GM21619 (cell line): ENCODE measurements at regions not wholly inside any gene's neighbourhood (a gene's known extent, or its start where the extent isn't known, plus 50 kb on each side); places are given as distances from the start of the nearest gene placed in this dataset.

ENCODE experiments used
- ATAC-seq: cut with Tn5 transposase; IDR thresholded peaks from one replicate; pipeline ENCODE4 v1.9.1; 2021; ENCODE audit not compliant: unreplicated experiment

GRCh38 chr5:30103452-30104202 lies 1089.9 kb upstream of the CDH6 start:
- no peak for ATAC-seq

DNA sequence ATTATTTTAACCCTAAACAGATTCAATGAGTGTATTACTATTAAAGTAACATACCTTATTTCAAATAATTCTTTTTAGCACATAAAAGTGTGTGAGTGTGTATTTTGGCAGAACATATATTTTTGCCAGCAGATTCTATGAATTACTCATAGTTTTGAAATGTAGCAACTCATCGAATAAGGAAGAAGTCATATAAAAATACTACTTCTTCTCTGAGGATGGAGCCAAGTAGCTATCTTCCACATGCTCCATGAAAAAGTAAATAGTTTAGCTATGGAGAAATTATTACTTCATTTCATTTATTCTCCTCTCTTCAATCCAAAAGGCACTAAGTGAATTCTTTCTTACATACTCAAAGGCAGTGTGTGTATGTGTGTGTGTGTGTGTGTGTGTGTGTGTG lies 1090.4 kb upstream of the CDH6 start:
- ATAC-seq: no peak

GRCh38 chr5:30102185-30102584 lies 1091.3 kb upstream of the CDH6 start:
- ATAC-seq: no peak

DNA sequence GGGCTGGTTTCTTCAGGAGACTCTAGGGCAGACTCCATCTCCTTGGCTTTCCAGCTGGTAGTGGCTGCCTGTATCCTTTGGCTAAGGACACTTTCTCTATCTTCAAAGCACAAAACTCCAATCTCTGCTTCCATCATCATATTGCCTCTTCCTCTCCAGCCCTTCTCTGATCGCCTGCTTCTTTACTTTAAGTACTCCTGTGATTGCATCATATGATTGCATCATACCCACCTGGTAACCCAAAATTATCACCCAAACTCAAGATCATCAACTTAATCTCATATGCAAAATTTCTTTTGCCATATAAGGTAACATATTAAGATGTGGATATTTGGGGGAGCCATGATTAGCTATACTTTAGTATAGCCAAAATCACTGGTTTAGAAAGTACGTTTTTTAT lies 1092.6 kb upstream of the CDH6 start:
- no peak for ATAC-seq

DNA sequence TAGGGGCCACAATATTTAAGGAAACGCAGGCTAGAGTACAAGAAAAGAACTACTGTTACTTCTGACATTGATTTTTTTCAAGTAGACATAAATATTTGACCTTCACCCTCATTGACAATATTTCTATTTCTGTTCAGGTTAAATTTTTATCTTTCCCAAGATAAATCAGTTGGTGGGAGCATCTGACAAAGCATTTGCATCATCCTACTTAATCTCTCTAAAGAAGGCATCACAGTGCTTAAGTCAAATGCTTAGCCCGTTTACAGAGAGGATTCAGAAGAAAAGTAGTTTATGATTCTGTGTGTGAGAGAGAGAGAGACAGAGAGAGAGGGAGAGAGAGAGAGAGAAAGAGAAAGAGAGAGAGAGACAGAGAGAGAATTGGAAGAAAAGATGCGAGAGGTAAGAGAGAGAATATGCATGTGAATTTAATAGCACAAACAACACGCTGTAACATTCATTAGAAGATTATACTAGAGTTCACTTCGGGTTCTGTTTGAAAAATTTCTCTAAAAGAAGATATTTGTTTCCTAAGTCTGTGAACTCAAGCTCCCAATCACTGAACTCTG lies 1093.3 kb upstream of the CDH6 start:
- ATAC-seq: no peak

- no peak for ATAC-seq
Measured at GRCh38 chr5:30099634-30100033, 1093.9 kb upstream of the CDH6 start.

GRCh38 chr5:30098940-30099339 lies 1094.5 kb upstream of the CDH6 start:
- no peak for ATAC-seq

DNA sequence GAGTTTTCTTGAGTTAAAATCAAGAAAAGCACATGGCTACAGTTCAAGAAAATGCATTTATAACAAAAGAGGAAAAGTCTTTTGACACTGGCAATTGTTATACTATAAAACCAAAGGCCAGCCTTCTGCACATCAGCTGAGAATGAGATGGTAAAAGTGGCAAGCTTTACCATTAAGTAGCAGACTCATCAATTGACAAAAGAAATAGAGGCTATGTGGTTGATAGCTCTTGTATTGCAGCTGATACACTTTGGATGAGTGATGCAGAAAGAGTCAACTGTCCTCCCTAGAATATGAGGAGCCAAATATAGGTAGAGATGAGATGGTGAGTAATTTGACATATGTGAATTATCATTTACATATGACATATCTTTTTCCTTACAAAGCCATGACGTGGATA lies 1100.9 kb upstream of the CDH6 start:
- ATAC-seq: no peak

GRCh38 chr5:30069441-30070263 lies 1123.8 kb upstream of the CDH6 start:
- ATAC-seq: no peak

DNA sequence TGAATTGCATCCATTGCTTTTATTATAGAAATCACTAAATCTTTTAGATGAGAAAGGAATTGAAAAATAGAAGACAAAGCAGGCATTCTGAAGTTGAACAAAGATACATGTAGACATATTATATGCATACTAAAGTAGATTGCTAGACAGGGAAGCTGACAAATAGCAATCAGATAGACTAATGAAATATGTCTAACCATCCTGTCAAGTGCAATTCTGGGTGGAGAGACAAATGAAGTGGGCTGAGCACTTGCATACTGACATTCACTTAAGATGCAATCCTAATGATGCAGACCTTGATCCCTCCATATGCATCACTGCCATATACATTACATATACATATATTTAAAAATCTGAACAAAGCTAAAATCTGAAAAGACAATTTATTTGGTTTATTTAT lies 1130.0 kb upstream of the CDH6 start:
- no peak for ATAC-seq

DNA sequence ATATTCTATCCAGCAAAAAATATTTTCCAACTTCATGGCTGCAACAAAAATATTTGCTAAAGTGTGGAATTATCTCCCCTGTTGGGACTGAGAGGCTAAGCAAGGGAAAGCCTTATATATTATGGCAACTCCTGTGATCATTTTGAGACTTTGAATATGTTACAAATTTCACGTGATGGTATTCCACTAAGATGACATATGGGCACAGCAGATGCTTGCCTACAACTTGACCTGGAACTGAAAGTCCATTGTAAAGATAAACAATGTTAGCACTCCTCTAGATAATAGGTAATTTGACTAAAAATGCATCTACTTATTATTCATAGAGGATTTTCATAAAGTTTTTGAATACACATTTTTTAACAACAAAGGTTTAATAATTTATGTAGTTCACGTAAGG lies 1141.5 kb upstream of the CDH6 start:
- no peak for ATAC-seq

DNA sequence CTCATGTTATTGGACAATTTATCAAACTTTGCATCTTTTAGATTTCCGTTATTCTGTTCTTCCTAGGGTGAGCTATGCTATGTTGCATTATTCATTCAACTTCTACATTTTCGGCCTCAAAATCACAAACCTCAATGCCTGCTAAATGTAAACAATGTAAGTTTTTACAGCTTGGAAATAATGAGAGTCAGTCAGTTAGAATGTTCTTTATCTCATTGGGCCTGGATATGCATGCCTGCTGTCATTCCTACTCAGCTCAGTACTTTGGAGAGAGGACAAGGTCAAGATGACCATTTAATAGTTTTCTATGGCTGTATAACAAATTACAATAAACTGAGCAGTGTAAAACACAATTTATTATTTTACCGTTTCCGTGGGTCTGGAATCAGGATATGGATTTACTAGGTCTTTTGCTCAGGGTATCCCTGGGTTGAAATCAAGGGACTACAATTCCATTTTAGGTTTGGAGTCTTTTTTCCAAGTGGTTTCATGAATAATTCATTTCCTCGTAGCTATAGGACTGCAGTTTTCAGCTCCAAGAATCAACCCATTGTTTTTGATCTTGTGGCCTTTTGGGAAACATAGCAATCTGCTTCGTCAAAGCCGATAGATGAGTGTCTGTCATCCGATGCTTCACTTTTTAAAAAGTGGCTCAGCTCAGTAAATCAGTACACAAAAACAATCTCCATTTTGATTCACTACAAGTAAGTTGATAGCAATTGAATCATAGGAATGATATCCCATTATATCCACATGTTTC lies 1143.2 kb upstream of the CDH6 start:
- ATAC-seq: no peak

- no peak for ATAC-seq
Measured at GRCh38 chr5:30042677-30043076, 1150.8 kb upstream of the CDH6 start.

DNA sequence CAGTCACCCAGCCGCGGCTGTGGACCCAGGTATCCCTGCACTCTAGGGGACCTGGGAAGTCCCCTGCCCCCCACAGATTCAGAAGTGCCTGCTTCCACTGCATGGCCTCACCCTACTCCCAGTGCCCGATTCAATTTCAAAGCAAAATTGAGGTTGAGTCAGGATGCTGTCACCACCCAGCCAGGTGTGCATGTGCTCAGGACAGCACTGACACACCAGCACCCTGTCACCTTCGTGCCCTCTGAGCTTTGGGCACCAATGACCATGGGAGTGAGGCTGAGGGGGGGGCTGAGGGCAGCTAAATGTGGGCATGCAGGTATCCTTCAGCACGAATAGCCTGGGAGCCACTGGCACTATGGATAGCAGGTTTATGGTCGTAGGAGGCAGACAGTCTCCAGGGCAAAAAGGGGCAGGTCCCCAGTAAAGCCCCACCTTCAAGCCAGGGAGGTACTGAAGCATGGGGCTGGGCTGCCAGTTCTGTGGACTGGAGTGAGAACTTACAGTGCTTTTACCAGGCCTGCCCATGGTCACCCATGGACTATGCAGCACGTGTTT lies 1151.6 kb upstream of the CDH6 start:
- ATAC-seq: no peak

GRCh38 chr5:30041291-30041690 lies 1152.2 kb upstream of the CDH6 start:
- no peak for ATAC-seq

DNA sequence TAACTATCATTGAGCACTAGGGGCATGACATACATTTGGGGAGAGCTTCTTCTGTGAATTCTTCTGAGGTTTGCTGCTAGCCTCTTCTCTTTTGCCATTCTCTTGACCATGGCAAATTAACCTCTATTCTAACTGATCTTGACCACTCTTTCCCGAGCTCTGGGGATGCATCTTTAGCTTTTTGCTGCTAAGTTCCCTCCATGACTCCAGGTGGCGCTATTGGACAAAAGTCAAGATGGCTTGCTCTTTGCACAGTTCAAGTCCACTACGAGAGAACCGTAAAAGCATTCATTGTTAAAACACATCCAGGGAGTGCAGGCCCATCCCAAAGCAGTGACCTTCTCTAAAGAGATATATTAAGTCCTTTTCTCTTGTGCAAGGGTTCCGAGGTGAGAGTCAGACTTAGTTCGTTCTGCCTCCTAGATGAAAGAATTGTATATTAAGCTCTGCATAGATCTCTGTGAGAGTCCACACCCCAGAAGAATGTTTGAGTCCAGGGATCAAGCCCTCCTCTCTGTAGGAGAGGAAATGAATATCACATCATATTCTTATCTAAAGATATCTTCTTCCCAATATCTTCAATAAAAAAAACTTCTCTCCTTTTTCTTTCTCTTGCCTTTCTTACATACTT lies 1152.9 kb upstream of the CDH6 start:
- no peak for ATAC-seq

GRCh38 chr5:30039379-30039778 lies 1154.1 kb upstream of the CDH6 start:
- no peak for ATAC-seq

GRCh38 chr5:30034870-30035269 lies 1158.6 kb upstream of the CDH6 start:
- ATAC-seq: no peak

DNA sequence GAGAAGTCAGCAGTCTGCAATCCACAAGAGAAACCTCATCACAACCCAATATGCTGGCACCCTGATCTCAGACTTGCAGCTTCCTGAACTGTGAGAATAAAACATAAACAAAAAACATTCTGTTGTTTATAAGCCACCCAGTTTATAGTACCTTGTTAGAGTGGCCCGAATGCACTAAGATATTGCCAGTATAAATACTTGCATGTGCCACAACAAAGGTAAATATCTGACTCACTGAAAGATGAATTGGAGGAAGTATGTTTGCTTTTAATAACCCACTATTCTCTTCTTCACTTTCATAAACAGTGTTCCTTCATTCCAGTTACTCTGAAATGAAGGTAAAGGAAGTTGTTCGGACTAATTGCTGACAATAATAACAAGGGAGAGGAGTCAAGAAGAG lies 1163.4 kb upstream of the CDH6 start:
- ATAC-seq: no peak

DNA sequence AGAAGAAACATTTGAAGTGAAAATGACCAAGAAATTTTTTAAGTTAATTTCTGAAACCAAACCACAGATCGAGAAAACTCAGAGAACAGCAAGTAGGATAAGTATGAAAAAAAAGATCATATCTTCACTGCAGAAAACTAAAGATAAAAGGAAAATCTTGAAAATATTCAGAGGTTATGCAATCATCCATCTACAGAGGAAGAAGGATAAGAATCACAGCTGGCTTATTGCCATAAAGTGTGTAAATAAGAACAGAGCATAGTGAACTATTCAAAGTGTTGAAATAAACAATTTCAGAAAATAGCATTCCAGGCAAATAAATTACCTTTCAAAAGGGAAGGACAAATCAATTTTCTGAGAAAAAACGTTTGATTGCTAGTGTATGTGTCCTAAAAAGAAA lies 1191.7 kb upstream of the CDH6 start:
- ATAC-seq: no peak

DNA sequence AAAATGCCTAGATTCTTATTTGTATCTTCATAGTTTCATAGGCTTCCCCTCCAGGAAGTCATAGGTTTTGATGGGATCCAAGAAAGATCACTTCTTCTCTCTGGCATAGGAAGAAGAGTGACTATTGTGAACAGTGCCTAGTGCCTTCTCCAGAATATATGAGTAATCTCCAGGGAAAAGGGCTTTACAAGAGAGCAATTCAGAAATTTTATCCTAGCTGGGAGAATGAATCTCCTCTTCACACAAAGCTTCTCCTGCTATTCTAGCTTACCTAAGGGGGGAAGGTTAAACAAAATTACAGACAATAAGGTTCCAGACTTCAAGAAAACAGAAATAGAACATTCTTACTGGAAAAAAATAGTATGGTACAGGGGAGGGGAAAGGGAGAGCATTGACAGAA lies 1193.3 kb upstream of the CDH6 start:
- ATAC-seq: no peak
